SK-N-MC (cell line): ENCODE measurements at regions not wholly inside any gene's neighbourhood (a gene's known extent, or its start where the extent isn't known, plus 50 kb on each side); places are given as distances from the start of the nearest gene placed in this dataset.

Source experiments
- DNase-seq: peaks from one replicate; pipeline ENCODE4 v3.0.0-alpha.2; 2011; ENCODE audit warnings: low read depth, low spot score
- H3K27ac ChIP-seq: fragments of 200-600 bp; sonication (generic); 2 replicates; pipeline ENCODE4 v1.5.1; 2016; ENCODE audit warnings: mixed run types
- H3K36me3 ChIP-seq: fragments of 200-600 bp; sonication (generic); 2 replicates; pipeline ENCODE4 v1.6.1; 2017; ENCODE audit warnings: antibody characterized with exemption, low read length, mixed read lengths; ENCODE audit not compliant: insufficient read depth
- H3K4me3 ChIP-seq: fragments of 200-600 bp; sonication (generic); 2 replicates; pipeline ENCODE4 v1.5.1; 2016
- H3K9ac ChIP-seq: fragments of 200-600 bp; sonication (generic); 2 replicates; pipeline ENCODE4 v1.8.0; 2017; ENCODE audit warnings: mixed run types, mixed read lengths; ENCODE audit not compliant: insufficient read length
- H3K9me3 ChIP-seq: fragments of 200-600 bp; sonication (generic); 2 replicates; pipeline ENCODE4 v1.6.1; 2017; ENCODE audit warnings: low read depth, mild to moderate bottlenecking, antibody characterized with exemption, low read length, moderate library complexity, mixed read lengths
- EZH2 ChIP-seq: fragments of 200-600 bp; sonication (generic); IDR thresholded peaks from one replicate; pipeline ENCODE4 v1.6.1; 2017; ENCODE audit warnings: antibody characterized with exemption
- FOXP2 ChIP-seq: optimal IDR thresholded peaks from 2 replicates; pipeline ENCODE3; 2011; ENCODE audit warnings: mild to moderate bottlenecking, moderate library complexity; ENCODE audit not compliant: insufficient read depth; ENCODE audit errors: extremely low read length, control extremely low read depth
- POLR2AphosphoS5 ChIP-seq: IDR thresholded peaks from 2 replicates; pipeline ENCODE4 v1.6.1; 2012; ENCODE audit warnings: mild to moderate bottlenecking, low read depth, low read length, borderline replicate concordance

DNA sequence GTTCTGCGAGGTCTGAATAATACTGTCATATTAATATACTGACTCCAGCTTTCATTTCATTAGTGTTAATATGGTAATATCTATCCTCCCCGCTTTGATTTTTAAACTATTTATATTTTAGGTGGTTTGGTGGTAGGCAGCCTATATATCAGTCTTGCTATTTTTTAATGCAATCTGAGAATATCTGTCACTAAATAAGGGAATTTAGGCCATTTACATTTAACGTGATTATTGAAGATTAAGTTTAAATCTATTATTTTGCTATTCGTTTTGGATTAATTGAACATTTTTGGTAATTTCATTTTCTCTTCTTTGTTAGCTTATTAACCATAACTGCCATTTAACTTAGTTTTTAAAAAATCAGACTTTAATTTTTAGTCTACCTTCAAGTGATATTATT lies 247.7 kb upstream of the PMFBP1 start:
- DNase-seq: no peak
- Histone ChIP-seq H3K4me3 (no peak overlapping the region), H3K9ac (no peak overlapping the region), H3K36me3 (no peaks in the 10 kb centered on the region), H3K27ac (no peak overlapping the region), H3K9me3 (no peaks in the 10 kb centered on the region)
- TF ChIP-seq FOXP2 (no peak), EZH2 (no peak), POLR2AphosphoS5 (no peak)

DNA sequence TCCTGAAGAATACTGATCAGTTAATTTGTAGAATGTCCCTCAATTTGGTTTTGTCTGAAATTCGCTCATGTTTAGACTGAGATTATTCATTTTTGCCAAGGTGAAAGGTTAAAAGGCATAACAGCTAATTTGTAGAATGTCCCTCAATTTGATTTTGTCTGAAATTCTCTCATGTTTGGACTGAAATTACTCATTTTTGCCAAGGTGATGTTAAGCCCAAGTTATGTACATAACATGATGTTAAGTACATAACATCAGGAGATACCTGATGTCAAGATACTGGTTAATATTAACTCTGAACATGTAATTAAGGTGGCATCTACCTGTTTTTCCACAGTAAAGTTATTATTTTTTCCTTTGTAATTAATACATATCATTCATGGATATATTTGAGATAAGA lies 243.4 kb upstream of the PMFBP1 start:
- TF ChIP-seq FOXP2 (no peak), POLR2AphosphoS5 (no peak), EZH2 (no peak)
- Histone ChIP-seq H3K9ac (no peak overlapping the region), H3K4me3 (no peak overlapping the region), H3K9me3 (no peaks in the 10 kb centered on the region), H3K36me3 (no peaks in the 10 kb centered on the region), H3K27ac (no peak overlapping the region)
- no peak for DNase-seq

DNA sequence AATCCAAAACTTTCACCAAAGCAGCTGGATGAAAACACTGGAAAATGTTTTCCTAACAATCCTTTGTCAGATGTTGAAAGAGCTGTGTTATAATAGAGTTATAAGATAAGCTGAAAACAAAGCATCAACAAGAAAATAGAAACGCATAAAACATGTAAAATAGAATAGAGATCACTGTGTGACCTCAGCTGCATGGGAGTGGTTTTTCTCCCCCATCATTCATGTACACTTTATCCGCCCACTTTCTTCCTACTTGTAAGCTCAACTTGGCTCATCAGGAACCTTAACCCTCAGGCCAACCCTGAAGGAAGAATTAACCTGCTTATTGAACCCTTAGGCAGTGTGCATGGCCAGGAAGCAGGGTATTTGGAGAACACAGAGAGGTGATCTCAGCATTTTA lies 238.5 kb upstream of the PMFBP1 start:
- no peak for TF ChIP-seq POLR2AphosphoS5
- no peak for TF ChIP-seq FOXP2
- no peak for TF ChIP-seq EZH2
- Histone ChIP-seq H3K9me3 (no peaks in the 10 kb centered on the region), H3K9ac (no peak overlapping the region), H3K27ac (no peak overlapping the region), H3K4me3 (no peak overlapping the region), H3K36me3 (no peaks in the 10 kb centered on the region)
- no peak for DNase-seq

DNA sequence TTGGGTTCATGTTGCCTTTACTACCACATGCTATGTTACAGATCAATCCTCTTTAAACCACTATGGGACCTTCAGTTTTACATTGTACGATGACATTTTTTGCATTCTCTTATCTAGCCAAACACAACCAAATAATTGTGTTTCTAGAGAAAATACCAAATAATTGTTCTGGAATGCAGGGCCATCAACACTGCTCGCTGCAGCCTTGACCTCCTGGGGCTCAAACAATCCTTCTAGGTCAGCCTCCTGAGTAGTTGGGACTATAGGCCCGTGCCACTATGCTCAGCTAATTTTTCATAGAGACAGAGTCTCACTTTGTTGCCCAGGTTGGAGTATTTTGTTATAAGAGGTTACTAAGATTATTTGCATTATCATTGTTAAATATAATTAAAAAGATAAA lies 237.5 kb upstream of the PMFBP1 start:
- no peak overlapping the region for H3K27ac ChIP-seq
- no peak overlapping the region for H3K9ac ChIP-seq
- DNase-seq: no peak
- H3K4me3 ChIP-seq: no peak overlapping the region
- TF ChIP-seq POLR2AphosphoS5 (no peak), EZH2 (no peak), FOXP2 (no peak)
- H3K36me3 ChIP-seq: no peaks in the 10 kb centered on the region
- H3K9me3 ChIP-seq: no peaks in the 10 kb centered on the region

DNA sequence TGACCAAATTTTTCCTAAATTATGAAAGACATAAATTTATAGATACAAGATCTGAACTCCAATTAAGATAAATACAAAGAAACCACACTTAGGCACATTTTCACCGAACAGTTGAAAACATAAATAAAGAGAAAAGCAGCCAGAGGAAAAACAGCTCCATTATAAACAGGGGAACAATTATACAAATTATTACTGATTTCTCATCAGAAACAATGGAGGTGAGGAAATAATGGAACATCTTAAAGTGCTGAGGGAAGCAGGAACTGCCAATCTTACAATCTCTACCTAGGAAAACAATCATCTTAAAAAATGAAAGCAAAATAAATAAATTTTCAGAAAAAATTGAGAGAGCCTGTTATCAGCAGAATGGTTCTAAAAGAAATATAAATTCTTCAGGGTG lies 234.4 kb upstream of the PMFBP1 start:
- TF ChIP-seq FOXP2 (no peak), EZH2 (no peak), POLR2AphosphoS5 (no peak)
- DNase-seq: no peak
- Histone ChIP-seq H3K9ac (no peak overlapping the region), H3K27ac (no peak overlapping the region), H3K4me3 (no peak overlapping the region), H3K36me3 (no peaks in the 10 kb centered on the region), H3K9me3 (no peaks in the 10 kb centered on the region)

DNA sequence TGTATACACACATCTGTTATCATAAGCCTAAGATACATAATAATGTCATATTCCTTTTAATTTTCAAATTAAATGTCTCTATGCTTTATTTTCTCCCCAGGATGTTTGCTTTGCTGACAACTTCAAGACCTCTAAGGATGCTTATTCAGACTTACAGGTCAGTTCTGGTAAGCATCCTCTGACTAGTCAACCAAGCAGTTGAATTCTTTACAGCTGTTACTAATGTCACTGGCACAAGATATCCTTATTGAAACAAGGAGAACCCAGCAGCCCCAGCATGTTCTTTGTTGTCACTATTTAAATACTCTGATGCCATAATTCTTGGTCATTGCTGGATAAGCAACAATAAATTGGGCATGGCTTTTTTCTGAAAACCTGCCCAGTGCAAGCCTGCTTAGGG lies 232.3 kb upstream of the PMFBP1 start:
- Histone ChIP-seq H3K27ac (no peak overlapping the region), H3K9ac (no peak overlapping the region)
- TF ChIP-seq EZH2 (no peak), FOXP2 (no peak), POLR2AphosphoS5 (no peak)

DNA sequence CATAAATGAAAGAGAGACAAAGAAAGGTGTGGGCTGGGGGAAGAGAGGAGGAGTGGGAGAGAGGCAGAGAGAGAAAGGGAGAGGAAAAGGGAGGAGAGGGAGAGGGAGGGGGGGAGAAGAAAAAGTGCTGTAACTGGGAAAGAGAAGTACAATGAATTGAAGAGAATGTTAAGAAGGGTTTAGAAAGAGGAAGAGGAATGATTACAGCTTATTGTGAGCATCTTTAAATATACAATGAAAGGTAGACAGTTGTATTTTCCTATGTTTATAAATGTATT lies 229.1 kb upstream of the PMFBP1 start:
- Histone ChIP-seq H3K27ac (no peak overlapping the region), H3K36me3 (no peaks in the 10 kb centered on the region), H3K9ac (no peak overlapping the region), H3K4me3 (no peak overlapping the region), H3K9me3 (no peaks in the 10 kb centered on the region)
- no peak for DNase-seq
- TF ChIP-seq EZH2 (no peak), POLR2AphosphoS5 (no peak), FOXP2 (no peak)

More for the DNA sequence above, 232.3 kb upstream of the PMFBP1 start:
- H3K36me3 ChIP-seq: no peaks in the 10 kb centered on the region
- no peaks in the 10 kb centered on the region for H3K9me3 ChIP-seq
- DNase-seq: no peak
- H3K4me3 ChIP-seq: no peak overlapping the region

DNA sequence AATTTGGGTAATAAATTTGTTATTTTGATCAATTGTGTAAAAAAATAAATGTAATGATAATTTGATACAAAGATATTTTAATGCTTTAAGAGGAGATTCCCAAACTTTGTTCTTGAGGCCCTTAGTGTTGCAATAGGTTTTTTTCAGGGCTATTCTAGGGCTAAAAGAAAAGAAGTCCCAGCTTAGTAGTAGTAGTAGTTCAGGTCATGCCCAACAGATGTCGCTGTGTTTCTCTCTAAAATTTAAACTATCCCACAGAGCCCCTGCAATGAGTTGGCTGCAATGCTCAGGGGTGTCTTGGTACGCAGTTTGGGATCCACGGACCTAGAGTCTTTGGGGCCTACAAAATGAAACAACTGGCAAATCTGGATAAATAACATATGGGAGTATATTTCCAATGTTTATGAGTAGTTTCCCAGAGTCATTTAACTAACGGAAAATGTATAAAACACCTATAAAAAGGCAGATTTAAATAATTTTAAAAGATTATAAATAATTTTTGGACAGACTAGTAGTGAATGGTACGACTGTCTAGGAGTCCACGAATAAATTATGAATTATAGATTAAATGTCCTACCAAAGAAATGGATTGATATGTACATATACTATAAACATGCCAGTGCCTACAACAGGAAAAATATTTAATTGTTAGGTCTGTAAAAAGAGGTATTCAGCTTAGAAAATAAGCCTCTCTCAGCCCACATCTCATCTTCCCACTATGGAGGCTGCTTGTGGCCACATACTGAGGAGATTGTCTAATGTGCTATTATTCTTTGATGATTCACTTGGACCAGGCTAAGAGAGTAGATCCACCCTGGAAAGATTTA lies 228.5 kb upstream of the PMFBP1 start:
- H3K9me3 ChIP-seq: no peaks in the 10 kb centered on the region
- DNase-seq: peak; percentile 42
- no peak overlapping the region for H3K9ac ChIP-seq
- no peak overlapping the region for H3K4me3 ChIP-seq
- no peaks in the 10 kb centered on the region for H3K36me3 ChIP-seq
- H3K27ac ChIP-seq: no peak overlapping the region
- TF ChIP-seq EZH2 (no peak), FOXP2 (no peak), POLR2AphosphoS5 (no peak)

DNA sequence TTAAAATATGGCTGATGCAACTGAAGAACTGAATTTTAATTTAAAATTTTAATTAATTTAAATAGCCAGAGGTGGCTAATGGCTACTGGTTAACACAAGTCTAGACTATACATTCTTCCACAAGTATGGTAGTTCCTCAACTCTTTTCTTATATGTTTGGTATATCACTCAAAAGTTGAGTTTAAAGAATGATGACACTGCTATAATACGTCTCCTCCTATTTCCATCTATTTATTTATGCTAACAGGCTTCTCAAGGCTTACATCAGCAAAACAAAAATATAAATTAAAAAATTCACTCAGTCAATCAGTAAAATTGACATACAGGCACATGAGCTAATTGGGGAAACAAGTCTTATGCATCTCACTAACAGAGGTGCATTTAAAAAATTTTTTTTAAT lies 227.9 kb upstream of the PMFBP1 start:
- H3K36me3 ChIP-seq: no peaks in the 10 kb centered on the region
- no peak overlapping the region for H3K27ac ChIP-seq

More for the DNA sequence above, 227.9 kb upstream of the PMFBP1 start:
- no peak for DNase-seq
- no peak overlapping the region for H3K4me3 ChIP-seq
- no peak overlapping the region for H3K9ac ChIP-seq
- TF ChIP-seq FOXP2: no peak
- no peak for TF ChIP-seq POLR2AphosphoS5
- no peak for TF ChIP-seq EZH2
- H3K9me3 ChIP-seq: no peaks in the 10 kb centered on the region
